GM06990 (cell line): ENCODE measurements at regions not wholly inside any gene's neighbourhood (a gene's known extent, or its start where the extent isn't known, plus 50 kb on each side); places are given as distances from the start of the nearest gene placed in this dataset.

ENCODE experiments used
- DNase-seq: peaks from one replicate; pipeline ENCODE4 v3.0.0-alpha.2; 2011; ENCODE audit not compliant: insufficient read length; ENCODE audit errors: extremely low read depth
- H3K27me3 ChIP-seq: replicated peaks from 2 replicates; pipeline ENCODE4 v1.6.0; 2011; ENCODE audit warnings: low read length; ENCODE audit not compliant: control insufficient read depth, insufficient read depth
- H3K36me3 ChIP-seq: 2 replicates; pipeline ENCODE4 v1.5.1; 2011; ENCODE audit warnings: low read length; ENCODE audit not compliant: control insufficient read depth, insufficient read depth
- H3K4me3 ChIP-seq: replicated peaks from 2 replicates; pipeline ENCODE4 v1.5.1; 2011; ENCODE audit warnings: low read depth, mild to moderate bottlenecking, control low read depth, low read length
- TF ChIP-seq, protein P1 (sequence below): IDR thresholded peaks from 2 replicates; pipeline ENCODE4 v1.5.1; 2011; ENCODE audit warnings: low read length, control low read depth, mild to moderate bottlenecking, inconsistent platforms; ENCODE audit not compliant: insufficient read depth, poor library complexity, severe bottlenecking

DNA sequence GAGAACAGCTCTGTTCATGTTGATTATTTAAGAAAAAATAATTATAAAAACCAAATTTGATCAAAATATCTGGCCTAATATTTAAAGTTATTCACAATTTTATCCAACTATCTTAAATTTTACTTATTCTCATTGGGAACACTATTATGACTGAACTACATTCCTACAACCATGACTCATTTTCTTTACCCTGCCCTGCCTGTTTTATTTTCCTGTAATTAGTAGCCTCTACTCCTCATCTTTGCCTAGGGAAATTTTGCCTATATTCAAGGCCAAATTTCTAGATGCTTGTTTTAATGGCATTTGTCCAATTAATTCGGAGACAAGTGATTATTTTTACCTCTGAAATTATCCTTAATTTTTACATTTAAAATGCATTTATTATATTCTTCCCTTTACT, 289.7 kb upstream of the TMEM229A start:
- Histone ChIP-seq H3K36me3 (no peaks in the 10 kb centered on the region), H3K27me3 (no peaks in the 10 kb centered on the region), H3K4me3 (no peak overlapping the region)
- no peak for DNase-seq
- TF ChIP-seq, protein P1, sequence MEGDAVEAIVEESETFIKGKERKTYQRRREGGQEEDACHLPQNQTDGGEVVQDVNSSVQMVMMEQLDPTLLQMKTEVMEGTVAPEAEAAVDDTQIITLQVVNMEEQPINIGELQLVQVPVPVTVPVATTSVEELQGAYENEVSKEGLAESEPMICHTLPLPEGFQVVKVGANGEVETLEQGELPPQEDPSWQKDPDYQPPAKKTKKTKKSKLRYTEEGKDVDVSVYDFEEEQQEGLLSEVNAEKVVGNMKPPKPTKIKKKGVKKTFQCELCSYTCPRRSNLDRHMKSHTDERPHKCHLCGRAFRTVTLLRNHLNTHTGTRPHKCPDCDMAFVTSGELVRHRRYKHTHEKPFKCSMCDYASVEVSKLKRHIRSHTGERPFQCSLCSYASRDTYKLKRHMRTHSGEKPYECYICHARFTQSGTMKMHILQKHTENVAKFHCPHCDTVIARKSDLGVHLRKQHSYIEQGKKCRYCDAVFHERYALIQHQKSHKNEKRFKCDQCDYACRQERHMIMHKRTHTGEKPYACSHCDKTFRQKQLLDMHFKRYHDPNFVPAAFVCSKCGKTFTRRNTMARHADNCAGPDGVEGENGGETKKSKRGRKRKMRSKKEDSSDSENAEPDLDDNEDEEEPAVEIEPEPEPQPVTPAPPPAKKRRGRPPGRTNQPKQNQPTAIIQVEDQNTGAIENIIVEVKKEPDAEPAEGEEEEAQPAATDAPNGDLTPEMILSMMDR, result no peak

DNA sequence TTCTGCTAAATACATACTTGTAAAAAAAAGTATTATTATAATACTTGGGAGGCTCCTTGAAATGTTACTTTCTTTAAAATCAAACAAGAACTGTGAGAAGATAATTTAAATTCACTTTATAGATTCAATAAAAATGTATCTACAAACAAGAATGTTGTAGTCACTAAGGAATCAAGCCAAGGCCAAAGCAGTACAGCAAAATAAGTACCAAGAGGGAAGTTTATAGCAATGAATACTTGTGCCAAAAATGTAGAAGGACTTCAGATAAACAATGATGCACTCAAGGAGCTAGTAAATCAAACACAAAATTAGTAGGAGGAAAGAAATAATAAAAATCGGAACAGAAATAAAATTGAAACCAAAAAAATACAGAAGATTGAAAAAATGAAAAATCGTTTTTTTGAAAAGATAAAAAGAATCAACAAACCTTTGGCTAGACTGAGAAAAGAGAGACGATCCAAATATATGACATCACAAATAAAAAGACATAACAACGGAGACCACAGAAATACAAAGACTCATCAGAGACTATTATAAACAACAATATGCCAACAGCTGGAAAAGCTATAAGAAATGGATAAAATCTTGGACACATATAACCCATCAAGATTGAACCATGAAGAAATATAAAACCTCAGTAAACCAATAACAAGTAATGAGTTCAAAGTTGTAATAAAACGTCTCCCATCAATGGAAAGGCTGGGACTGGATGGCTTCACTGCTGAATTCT, 286.0 kb upstream of the TMEM229A start:
- H3K27me3 ChIP-seq, result no peaks in the 10 kb centered on the region
- TF ChIP-seq, protein P1, result no peak
- no peak for DNase-seq

DNA sequence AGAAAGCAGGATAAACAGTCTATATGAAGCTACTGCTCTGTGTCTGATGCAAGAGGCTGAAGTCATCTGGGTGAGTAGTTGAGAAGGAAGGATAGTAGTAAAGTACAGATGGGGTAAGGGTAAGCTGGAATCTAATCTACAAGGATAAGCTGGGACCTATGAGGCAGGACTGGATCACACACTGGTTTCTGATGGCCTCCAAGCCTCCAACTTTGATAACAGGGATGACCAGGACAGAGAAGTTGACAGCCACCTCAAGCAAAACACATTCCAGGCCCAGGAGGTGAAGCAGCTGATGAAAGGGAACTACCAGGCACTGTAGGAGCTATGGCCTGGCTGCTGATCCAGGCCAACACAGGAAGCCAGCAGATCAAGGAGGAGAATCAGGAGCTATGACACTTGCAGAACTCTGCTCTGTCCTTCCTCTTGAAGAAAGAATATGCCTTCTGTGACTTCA, 278.1 kb upstream of the TMEM229A start:
- TF ChIP-seq, protein P1, result no peak
- no peaks in the 10 kb centered on the region for H3K27me3 ChIP-seq
- no peak overlapping the region for H3K4me3 ChIP-seq
- no peak for DNase-seq
- no peaks in the 10 kb centered on the region for H3K36me3 ChIP-seq

More for the DNA sequence above, 286.0 kb upstream of the TMEM229A start:
- Histone ChIP-seq H3K36me3 (no peaks in the 10 kb centered on the region), H3K4me3 (no peak overlapping the region)

DNA sequence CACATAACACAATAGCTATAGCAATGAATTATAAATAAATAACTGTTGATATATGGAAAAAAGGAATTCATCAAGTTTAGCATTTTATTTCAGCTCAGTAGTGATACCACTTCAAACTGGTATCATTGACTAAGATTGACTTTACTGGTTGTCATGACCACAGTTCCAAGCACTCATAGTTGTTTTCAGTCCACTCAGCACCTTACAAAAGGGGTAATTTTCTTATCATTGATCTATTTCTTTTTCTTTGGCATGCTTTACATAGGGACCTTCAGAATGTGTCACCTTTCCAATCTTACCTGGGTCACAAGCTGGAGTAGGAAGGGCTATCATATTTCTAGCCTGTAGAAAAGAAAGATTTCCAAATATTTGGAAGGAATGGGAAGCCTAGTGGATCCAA, 275.5 kb upstream of the TMEM229A start:
- Histone ChIP-seq H3K4me3 (no peak overlapping the region), H3K27me3 (no peaks in the 10 kb centered on the region), H3K36me3 (no peaks in the 10 kb centered on the region)
- no peak for DNase-seq
- TF ChIP-seq, protein P1, result no peak

DNA sequence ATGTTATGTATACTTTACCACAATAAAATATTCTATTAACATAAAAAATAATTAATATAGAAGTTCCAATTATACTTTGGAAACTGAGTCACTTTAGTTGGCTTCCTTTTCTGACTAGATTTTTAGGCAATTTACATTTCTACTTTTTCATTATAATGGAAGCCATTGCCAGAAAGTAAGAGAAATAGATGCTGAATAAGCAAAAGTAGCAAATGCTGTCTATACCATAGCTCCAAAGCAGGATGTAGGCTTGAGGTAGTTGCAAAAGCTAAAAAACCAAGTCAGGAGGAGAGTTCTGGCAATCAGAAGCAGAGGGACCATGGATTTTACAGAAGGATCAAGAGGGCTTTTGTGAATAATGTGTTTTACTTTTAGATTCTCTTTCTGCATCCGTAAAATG, 262.4 kb upstream of the TMEM229A start:
- no peaks in the 10 kb centered on the region for H3K36me3 ChIP-seq
- no peaks in the 10 kb centered on the region for H3K27me3 ChIP-seq
- no peak overlapping the region for H3K4me3 ChIP-seq
- DNase-seq, result no peak
- TF ChIP-seq, protein P1, result no peak

DNA sequence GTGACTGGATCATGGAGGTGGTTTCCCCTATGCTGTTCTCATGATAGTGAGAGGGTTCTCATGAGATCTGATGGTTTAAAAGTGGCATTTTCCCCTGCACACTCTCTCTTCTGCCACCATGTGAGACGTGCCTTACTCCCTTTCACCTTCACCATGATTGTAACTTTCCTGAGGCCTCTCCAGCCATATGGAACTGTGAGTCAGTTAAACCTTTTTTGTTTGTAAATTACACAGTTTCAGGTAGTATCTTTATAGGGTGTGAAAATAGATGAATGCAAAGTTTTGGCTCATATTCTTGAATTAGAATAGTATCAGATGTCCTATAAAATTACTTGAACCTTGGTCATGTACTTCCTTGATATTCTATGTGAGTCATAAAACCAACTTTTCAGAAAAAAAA, 252.1 kb upstream of the TMEM229A start:
- Histone ChIP-seq H3K27me3 (no peaks in the 10 kb centered on the region), H3K4me3 (no peak overlapping the region), H3K36me3 (no peaks in the 10 kb centered on the region)
- TF ChIP-seq, protein P1, result no peak
- DNase-seq, result no peak
